GM21576 (cell line): ENCODE measurements at regions not wholly inside any gene's neighbourhood (a gene's known extent, or its start where the extent isn't known, plus 50 kb on each side); places are given as distances from the start of the nearest gene placed in this dataset.
"Not testable (repeated sequence)": the region's sequence is repeated elsewhere in the genome, so short reads cannot be mapped to it uniquely, and the experiment has no call there.

Experiments
- ATAC-seq: cut with Tn5 transposase; IDR thresholded peaks from one replicate; pipeline ENCODE4 v1.9.1; 2021; ENCODE audit warnings: mild to moderate bottlenecking, moderate library complexity; ENCODE audit not compliant: unreplicated experiment

GRCh38 chr2:180240774-180241173, 233.7 kb upstream of the CWC22 start:
- ATAC-seq, result no peak

- no peak for ATAC-seq
Measured at GRCh38 chr2:180238729-180239128, 231.6 kb upstream of the CWC22 start.

GRCh38 chr2:180236061-180236460, 229.0 kb upstream of the CWC22 start:
- ATAC-seq, result not testable (repeated sequence)

- not testable (repeated sequence) for ATAC-seq
Measured at GRCh38 chr2:180235506-180235905, 228.4 kb upstream of the CWC22 start.

GRCh38 chr2:180234991-180235390, 227.9 kb upstream of the CWC22 start:
- ATAC-seq, result not testable (repeated sequence)

GRCh38 chr2:180231015-180231414, 223.9 kb upstream of the CWC22 start:
- no peak for ATAC-seq

GRCh38 chr2:180227461-180227860, 220.4 kb upstream of the CWC22 start:
- no peak for ATAC-seq

- no peak for ATAC-seq
Measured at GRCh38 chr2:180225118-180225517, 218.0 kb upstream of the CWC22 start.

- ATAC-seq, result no peak
Measured at GRCh38 chr2:180222644-180223043, 215.5 kb upstream of the CWC22 start.

- ATAC-seq, result no peak
Measured at GRCh38 chr2:180219491-180219890, 212.4 kb upstream of the CWC22 start.

- no peak for ATAC-seq
Measured at GRCh38 chr2:180208841-180209240, 201.7 kb upstream of the CWC22 start.

- ATAC-seq, result no peak
Measured at GRCh38 chr2:180205621-180206235, 198.6 kb upstream of the CWC22 start.

- no peak for ATAC-seq
Measured at GRCh38 chr2:180203972-180204371, 196.9 kb upstream of the CWC22 start.

- ATAC-seq, result no peak
Measured at GRCh38 chr2:180202467-180202951, 195.4 kb upstream of the CWC22 start.

- no peak for ATAC-seq
Measured at GRCh38 chr2:180196419-180196977, 189.4 kb upstream of the CWC22 start.

- ATAC-seq, result no peak
Measured at GRCh38 chr2:180195847-180196246, 188.8 kb upstream of the CWC22 start.

GRCh38 chr2:180191432-180192124, 184.5 kb upstream of the CWC22 start:
- no peak for ATAC-seq

GRCh38 chr2:180190851-180191250, 183.8 kb upstream of the CWC22 start:
- no peak for ATAC-seq

- no peak for ATAC-seq
Measured at GRCh38 chr2:180187611-180188010, 180.5 kb upstream of the CWC22 start.

- no peak for ATAC-seq
Measured at GRCh38 chr2:180184506-180184905, 177.4 kb upstream of the CWC22 start.

- ATAC-seq, result no peak
Measured at GRCh38 chr2:180180511-180180910, 173.4 kb upstream of the CWC22 start.

- no peak for ATAC-seq
Measured at GRCh38 chr2:180177534-180177933, 170.4 kb upstream of the CWC22 start.
